Fibroblast of skin of abdomen (primary cell): ENCODE measurements at regions not wholly inside any gene's neighbourhood (a gene's known extent, or its start where the extent isn't known, plus 50 kb on each side); places are given as distances from the start of the nearest gene placed in this dataset.
"Not testable (repeated sequence)": the region's sequence is repeated elsewhere in the genome, so short reads cannot be mapped to it uniquely, and the experiment has no call there.

Source experiments
- DNase-seq: peaks from one replicate; pipeline ENCODE4 v3.0.0-alpha.2; 2013

DNA sequence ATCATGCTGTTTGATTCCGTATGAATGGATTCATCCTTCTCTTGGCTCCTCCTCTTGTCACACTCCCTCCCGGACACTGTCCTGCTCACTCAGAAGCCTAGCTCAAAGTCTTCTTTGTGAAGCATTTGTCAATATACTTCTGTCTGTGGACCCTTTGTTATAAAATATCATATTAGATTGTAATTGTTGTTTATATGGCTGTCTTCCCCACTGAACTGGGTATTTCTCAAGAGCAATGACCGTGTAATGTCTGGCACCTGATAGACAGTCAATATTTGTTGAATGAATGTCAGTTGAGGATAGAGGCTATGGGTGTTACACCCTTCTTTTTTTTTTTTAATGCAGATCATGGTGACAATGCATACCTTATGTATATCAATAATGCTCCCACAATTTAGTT is 335.3 kb downstream of the SOX4 start:
- DNase-seq: no peak

DNA sequence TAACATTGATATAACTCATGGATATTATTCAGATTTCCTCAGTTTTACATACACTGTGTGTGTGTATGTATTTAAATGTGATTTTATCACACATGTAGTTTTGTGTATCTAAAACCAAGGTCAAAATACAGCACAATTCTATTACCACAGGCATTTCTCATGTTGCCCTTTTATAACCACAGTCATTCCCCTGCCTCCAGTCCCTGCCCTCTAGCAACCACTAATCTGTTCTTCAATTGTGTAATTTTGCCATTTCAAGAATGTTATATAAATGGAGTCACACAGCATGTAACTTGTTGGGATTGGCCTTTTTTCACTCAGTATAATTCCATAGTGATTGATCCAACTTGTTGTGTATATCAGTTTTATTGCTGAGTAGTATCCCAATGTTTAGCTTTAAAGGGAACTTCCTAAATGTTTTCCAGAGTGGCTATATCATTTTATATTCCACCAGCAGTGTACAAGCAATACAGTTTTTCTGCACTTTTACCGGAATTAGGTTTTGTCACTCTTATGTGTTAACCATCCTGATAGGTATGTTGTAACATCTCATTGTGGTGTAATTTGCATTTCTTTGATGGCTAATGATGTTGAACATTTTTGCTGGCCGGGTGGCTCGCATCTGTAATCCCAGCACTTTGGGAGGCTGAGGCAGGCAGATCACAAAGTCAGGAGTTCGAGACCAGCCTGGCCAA is 338.2 kb downstream of the SOX4 start:
- peak; percentile 58 for DNase-seq

DNA sequence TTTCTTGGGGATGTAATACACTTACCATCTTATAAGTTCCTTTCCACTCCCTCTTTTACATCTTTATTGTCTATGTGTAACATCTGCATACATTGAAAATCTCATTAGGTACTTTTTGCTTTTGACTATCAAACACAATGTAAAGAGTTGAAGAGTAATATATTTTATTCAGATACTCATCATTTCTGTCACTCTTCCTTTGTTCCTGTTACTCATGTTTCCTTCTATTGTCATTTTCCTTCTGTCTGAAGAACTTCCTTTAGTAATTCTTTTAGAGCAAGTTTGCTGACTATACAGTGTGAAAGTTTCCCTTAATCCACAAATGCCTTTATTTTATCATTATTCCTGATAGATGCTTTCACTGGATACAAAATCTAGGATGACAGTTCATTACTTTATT is 339.8 kb downstream of the SOX4 start:
- no peak for DNase-seq

DNA sequence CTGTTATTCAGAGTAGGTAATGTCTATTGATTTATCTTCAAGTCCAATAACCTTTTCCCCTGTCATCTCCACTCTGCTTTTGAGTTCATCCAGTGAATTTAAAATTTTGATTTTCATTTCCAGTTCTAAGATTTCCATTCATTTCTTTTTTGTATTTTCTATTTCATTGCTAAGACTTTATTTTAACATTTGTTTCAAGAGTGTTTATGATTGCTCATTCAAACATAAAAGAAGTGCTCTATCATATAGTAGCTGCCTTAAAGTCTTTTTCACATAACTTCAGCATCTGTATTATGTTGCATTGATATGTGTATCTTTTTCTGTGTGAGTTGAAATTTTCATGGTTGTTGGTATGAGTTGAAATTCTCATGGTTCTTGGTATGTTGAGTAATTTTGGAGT is 341.6 kb downstream of the SOX4 start:
- no peak for DNase-seq

DNA sequence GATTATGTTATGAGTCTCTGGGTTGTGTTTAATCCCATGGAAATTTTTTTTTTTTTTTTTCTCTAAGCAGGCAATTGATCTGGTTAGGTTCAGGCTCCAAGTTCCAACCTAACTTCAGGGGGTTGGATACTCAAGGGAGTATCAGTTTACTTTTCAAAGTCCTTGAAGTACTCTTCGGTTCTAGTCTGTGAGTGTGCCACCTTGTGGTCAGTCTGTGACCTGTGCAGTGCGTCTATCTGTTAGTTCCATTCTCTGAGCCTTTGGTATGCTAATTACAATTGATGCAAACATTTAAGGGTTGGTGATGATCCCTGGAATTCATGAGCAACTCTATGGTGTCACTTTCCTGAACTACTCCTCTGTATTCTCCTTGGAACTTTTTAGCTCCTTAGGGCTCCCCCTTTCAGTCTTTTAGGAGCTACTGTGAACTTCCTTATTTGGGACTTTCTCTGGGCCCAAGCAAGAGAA is 342.0 kb downstream of the SOX4 start:
- DNase-seq: peak; percentile 59

DNA sequence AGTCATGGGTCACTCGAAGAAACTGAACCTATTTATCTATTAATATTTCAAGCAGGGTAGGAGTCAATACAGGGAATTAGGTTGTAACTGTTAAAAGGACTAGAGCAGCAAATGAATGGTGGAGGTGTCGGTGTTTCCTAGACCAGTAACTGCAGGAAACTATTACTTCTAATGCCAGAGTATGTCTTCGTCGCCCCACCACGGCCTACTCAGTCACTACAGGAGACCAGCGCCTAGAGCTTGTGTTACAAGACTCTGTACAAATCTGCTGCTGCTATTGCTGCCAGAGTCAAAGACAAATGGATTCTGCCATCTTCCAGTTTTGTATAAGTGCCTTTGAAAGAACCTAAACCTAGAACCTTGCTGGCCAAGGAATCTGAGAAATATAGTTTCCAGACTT is 343.9 kb downstream of the SOX4 start:
- DNase-seq: no peak

DNA sequence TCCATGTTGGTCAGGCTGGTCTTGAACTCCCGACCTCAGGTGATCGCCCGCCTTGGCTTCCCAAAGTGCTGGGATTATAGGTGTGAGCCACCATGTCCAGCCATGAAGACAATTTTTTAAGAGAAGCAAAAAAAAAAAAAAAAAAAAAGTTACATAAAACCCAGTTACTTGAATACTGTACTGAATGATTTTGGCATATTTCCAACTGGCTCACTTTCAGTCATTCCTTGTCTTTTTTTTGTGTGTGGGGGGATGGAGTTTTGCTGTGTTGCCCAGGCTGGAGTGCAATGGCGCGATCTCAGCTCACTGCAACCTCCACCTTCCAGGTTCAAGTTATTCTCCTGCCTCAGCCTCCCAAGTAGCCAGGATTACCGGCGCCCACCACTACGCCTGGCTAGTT is 345.5 kb downstream of the SOX4 start:
- DNase-seq: not testable (repeated sequence)

DNA sequence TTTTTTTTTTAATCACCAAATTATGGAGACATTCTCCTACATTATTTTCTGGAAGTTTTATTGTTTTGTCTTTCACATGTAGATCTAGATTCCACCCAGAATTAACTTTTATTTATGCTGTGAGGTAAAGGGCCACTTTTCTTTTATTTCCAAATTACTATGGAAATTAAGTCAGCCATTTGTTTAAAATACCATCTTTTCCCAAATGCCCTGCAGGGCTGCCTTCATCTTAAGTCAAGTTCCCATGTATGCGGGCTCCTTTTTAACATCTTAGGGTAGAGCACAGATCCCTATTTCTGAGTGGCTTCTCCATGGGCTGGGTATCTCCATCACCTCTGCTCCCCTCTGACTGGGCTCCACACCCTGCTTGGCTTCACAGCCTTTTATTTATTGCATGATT is 348.4 kb downstream of the SOX4 start:
- no peak for DNase-seq

DNA sequence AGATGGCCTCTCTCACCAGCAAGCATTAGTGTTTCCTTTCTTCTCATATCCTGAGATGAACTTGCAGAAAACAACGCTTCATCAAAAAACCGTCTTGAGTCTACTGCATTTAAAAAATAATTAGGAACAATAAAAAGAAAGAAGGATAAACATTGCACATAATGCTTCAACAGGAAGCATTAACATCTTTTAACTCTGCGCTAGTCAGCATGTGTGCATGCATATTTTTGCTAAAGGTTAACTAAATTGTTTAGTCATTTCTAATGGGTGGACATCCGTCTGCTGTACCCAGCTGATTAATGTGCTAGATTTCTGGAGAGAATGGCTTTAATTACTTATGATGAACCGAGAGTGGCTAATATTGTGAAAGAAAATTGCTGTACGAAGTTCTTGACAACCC is 349.3 kb downstream of the SOX4 start:
- peak; percentile 72 for DNase-seq

DNA sequence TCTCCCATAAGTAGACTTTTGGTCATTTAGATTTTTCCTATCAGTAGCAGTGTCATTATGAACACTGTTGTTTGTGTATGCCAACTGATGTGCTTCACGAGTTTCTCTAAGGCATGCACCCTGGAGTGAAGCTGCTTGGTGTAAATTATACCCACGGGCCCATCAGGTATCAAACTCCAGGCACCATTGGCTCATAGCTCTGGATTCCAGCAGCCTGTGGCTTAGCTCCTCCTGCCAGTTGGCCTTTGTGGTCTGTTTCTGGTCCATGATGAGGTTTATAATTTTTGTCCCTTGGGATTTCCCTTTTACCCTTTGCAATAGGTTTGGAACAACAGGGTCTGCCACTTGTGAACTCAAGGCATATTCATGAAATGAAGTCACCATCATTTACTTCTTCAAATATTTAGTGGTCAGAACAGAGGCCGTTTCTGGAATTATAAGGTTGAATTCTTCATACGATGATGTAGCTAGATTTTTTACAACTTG is 350.5 kb downstream of the PRL start:
- peak; percentile 99 for DNase-seq

DNA sequence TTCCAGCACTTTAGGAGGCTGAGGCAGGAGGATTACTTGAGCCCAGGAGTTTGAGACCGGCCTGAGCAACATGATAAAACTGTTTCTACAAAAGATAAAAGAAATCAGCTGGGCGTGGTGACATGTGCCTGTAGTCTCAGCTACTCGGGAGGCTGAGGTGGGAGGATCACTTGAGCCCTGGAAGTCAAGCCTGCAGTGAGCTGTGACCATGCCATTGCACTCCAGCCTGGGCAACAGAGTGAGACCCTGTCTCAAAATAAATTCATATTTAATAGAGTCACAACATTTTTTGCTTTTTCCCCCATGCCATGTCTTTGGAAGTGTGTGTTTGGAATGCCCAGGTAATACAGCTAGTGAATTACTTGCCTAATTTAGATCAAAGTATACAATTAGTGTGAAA is 349.6 kb downstream of the PRL start:
- DNase-seq: not testable (repeated sequence)

DNA sequence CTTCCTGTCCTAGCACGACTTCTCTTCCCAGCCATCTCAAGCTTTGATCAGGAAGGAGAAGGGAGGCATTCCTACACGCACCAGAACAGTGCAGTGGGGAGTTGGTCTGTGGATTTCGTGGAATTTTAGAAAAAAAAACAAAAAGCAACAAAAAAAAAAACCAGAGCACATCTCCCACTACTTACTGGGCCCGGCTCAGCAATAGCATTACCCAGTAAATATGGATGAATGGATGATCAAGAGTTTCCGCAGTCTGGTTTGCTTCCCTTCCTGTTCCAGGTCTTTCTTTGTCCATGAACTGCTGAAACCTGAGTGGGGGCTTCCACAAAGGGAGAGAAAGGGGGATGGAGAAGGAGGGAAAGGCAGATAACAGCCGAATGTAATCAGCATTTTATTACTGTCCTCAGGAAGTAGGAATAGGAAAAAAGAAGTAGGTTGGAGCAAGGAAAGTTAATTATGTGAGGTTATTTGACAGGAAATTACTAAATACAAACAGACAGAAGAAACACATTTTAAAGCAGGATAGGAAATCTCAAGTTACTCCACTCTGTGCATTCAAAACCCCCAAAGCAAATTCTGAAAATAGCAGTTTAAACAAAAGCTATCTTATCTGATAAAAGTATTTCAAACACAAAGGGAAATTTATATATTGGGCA is 349.0 kb downstream of the PRL start:
- no peak for DNase-seq

DNA sequence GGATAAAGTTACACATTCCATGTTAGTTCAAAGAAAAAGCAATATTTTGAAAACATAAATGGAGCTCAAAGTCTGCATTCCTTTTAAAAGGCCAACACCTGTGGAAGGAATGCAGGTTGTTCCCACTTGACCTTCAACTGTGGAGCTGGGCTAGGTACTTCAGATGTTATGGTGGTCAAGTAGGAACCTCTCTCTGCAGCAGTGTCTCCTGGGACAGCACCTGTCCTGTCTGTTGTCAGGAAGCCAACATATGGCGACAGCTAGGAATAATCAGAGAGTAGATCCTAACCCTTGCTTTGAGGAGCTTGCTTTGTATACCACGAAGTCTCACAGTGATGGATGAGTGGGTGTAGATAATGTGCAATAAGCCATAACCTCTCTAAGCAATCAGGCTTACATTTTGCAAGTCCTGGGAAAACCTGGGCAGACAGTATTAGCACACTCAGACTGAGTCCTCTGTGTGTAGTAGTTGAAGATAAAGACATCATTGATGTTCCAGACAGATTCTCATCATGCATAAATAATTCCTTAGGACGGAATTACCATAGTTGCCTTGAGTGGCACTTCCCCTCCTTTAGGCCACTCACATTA is 347.5 kb downstream of the PRL start:
- DNase-seq: no peak

DNA sequence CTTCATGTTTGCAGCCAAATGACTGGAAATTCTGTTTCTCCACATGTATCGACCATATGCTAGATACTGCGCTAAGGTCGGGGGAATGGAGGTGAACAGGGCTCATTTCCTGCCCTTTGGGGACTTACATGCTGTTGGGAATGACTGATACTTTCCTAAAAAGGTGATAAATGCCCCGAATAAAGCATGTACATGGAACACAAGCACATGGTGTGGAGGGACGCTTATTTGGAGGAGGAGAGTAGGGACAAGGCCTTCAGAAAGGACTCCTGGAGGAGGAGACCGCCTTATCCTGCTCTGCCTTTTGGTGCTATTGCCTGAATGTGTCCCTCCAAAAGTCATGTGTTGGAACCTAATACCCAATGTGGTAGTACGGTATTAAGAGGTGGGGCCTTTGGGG is 344.5 kb downstream of the PRL start:
- no peak for DNase-seq

DNA sequence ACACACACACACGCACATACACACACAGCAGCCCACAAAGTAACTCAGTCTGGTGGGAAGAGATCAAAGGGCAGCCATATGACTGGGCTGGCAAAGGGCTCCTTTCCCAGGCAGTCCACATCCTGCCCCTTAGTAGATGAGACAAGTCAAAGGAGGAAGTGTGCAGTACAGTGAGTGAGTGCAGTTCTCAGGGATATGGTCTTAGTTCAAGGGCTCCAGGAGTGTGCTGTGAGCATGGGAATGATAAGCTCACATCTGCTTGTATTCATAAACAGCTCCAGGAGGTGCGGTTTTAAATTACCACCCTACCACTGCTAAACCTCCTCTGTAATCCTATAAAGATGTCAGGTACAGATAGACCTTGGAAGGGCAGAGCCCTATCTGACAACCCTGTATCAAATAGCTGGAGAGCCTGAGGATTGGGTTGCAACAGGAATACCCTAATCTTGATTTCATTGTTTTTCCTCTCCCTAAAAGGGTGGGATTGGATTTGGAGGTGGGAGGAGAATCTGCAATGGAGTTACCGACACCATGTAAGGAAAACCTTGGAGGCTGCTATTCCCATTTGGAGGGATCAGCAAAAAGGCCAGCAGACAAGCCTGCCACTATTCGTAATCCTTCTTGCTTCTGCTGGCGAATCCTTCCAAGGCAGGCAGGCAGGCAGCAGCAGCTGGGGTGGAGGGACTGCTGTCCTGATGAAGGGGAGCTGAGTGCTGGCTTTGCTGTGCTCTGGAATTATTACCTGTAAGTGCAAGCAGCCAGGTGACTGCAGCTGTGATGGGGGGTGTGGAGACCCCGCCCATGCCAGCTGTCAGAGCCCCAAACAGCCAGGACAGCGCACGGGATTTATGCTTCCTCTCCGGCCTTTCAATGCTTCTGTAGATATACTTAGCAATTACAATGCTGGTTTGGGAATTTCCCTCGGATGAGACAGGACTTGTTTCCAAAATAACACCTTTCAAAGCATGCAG is 342.7 kb downstream of the PRL start:
- DNase-seq: peak; percentile 65

DNA sequence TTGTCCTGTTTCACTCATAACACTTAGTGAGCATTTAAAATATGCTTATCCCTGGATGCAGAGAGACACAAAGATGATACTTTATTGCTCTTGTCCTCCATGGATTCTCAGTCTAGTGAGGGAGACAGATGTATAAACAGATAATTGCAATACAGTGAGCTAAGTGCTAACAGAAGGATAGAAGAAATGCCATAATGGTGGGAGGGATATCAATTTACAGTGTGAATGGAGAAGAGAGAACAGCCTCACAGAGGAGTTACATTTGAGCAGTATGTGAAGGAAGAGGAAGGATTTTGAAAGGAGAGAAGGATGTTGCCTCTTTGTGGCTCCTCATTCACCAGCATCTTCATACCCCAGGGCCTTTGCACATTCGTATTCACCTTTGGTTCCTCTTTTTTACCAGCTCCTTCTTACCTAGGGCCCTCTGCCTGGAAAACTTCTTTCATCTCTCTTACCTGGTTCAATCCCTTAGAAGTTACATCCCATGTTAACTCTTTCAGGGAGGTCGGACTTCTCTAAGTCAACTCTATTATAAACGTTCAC is 341.7 kb downstream of the PRL start:
- no peak for DNase-seq

DNA sequence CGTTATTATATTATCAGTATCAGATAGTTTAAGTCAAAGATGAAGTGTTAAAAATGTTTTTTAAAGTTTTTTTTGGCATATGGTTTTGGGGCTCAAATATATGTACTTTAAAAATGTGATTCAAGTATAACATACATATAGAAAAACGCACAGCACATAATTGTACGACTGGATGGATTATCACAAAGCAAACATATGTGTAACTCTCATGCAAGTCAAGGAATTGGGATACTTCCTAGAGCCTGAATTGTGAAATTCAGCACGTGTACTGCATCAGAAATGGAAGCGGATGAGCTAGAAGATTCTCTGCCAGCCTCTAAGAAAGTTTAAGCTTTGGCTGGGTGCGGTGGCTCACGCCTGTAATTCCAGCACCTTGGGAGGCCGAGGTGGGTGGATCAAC is 340.9 kb downstream of the PRL start:
- no peak for DNase-seq

DNA sequence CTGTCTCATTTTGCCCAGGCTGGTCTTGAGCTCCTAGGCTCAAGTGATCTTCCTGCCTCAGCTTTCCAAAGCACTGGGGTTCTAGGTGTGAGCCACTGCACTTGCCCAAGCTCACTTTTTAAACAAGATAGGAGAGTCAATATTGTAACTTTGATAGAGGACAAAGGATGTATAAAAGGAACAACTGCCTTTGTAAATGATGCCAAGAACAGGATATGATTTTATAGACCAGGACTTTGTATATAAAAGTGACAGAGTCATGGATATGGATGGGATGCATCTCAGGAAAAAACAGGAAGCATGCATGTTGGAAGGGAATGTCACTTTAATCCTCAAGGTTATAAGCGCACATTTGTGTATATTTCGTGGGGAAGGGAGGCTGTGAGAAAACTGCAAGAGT is 338.4 kb downstream of the PRL start:
- DNase-seq: no peak

DNA sequence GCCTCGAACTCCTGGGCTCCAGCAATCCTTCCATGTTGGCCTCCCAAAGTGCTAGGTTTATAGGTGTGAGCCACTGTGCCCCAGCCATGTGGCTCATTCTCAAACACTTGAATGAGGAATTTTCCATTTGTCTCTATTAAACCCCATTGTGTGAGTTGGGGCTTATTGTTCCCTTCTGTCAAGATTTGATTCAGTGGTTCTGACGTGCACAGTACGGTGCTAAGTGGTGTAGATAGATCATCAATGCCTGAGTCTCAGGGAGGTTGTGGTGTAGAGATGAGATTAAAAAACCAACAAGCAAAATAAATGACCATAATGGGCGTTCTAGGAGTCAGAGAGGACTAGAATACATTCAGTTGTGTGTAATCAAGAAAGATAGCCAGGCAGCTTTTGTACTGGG is 335.6 kb downstream of the PRL start:
- DNase-seq: no peak

DNA sequence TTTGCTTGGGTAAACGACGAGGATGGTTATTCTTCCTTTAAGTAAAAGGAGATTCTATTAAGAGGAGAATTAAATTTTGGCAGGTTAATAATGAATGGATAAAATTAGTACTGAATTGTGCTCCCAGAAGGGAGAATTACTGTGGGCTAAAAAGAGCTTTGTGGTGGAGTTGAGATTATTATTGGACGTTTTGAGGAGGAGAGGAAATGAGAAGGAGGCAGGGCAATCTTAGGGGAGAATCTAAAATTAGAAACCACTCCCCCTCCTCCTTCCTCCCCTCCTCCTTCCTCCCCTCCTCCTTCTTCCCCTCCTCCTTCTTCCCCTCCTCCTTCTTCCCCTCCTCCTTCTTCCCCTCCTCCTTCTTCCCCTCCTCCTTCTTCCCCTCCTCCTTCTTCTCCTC is 331.8 kb downstream of the PRL start:
- DNase-seq: no peak

DNA sequence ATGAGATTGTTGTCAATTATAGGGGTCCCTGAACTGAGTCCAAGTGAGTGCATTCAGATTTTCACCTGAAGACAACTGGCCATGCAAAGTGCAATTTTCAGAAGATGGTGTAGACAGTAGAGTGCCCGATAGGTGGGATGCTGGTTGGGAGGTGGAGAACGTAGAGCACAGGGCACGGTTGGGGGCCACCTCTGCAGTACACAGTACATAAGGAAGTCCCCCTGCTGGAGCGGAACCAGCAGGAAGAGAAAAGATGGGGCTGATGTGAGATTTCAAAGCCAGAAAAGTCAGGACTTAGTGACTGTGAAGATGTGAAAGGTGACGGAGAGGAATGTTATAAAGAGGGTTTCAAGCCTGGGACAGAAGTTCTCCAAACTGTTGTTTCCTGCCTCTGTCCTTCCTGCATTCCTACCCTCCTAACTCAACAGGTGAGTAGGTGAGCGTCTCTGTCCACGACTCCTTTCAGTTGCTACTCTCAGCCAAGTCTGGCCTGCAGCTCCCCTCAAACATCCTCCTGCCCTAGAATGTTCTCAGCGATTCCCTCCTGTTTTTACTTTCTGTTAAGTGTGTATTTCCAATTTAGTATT is 330.8 kb downstream of the PRL start:
- DNase-seq: no peak
